A673 (cell line): ENCODE measurements at regions not wholly inside any gene's neighbourhood (a gene's known extent, or its start where the extent isn't known, plus 50 kb on each side); places are given as distances from the start of the nearest gene placed in this dataset.

Source experiments
- BruUV-seq: library from RNA; stranded (reverse); fragments of 400-500 nt; replicated peaks from 2 replicates; lab custom pipeline; 2021; lab: Mats Ljungman, UMichigan
- CTCF ChIA-PET: fragments of 300-600 bp; sonication (Branson Sonifier 250); formaldehyde crosslinking; loops from one replicate; lab custom pipeline; 2022; ENCODE audit warnings: antibody characterized with exemption; lab: Charles Lee
- POLR2A ChIA-PET: fragments of 300-600 bp; sonication (Branson Sonifier 250); formaldehyde crosslinking; loops from one replicate; lab custom pipeline; 2022; ENCODE audit warnings: antibody characterized with exemption; ENCODE audit not compliant: low non-redundant PET; lab: Charles Lee
- DNase-seq: peaks from one replicate; pipeline ENCODE4 v3.0.0-alpha.2; 2015; ENCODE audit warnings: low spot score
- H3K27ac ChIP-seq: fragments of 200-600 bp; sonication (generic); 2 replicates; pipeline ENCODE4 v1.5.1; 2016; ENCODE audit warnings: mixed run types, low read depth, mild to moderate bottlenecking, mixed read lengths, antibody characterized with exemption, low read length; ENCODE audit not compliant: poor library complexity, severe bottlenecking
- H3K27me3 ChIP-seq: fragments of 200-600 bp; sonication (generic); replicated peaks from 2 replicates; pipeline ENCODE4 v1.6.1; 2017; ENCODE audit warnings: mixed run types, low read depth, mild to moderate bottlenecking, mixed read lengths, antibody characterized with exemption, low read length; ENCODE audit not compliant: insufficient read depth, poor library complexity
- H3K36me3 ChIP-seq: fragments of 200-600 bp; sonication (generic); 2 replicates; pipeline ENCODE4 v1.6.1; 2016; ENCODE audit warnings: mixed run types, mild to moderate bottlenecking, mixed read lengths, antibody characterized with exemption, low read length; ENCODE audit not compliant: insufficient read depth, poor library complexity, severe bottlenecking
- H3K4me1 ChIP-seq: fragments of 200-600 bp; sonication (generic); 2 replicates; pipeline ENCODE4 v1.6.1; 2017; ENCODE audit warnings: mixed run types, mild to moderate bottlenecking, mixed read lengths, antibody characterized with exemption, low read length; ENCODE audit not compliant: insufficient read depth, poor library complexity, severe bottlenecking
- H3K4me3 ChIP-seq: fragments of 200-600 bp; sonication (generic); 2 replicates; pipeline ENCODE4 v1.5.1; 2016; ENCODE audit warnings: low read depth, mixed run types, mild to moderate bottlenecking, mixed read lengths, low read length; ENCODE audit not compliant: poor library complexity, severe bottlenecking
- H3K9me3 ChIP-seq: fragments of 200-600 bp; sonication (generic); 2 replicates; pipeline ENCODE4 v1.6.1; 2016; ENCODE audit warnings: mixed run types, low read depth, mild to moderate bottlenecking, mixed read lengths, antibody characterized with exemption, low read length; ENCODE audit not compliant: poor library complexity, severe bottlenecking
- CTCF ChIP-seq: fragments of 300-800, 200-600 bp; sonication (generic); conservative IDR thresholded peaks from 2 replicates; pipeline ENCODE4 v1.5.1; 2017; ENCODE audit warnings: low read depth, mild to moderate bottlenecking, antibody characterized with exemption, low read length, moderate library complexity, mixed read lengths
- EZH2 ChIP-seq: fragments of 200-600 bp; sonication (generic); IDR thresholded peaks from 2 replicates; pipeline ENCODE4 v1.6.1; 2017; ENCODE audit warnings: borderline replicate concordance, low read depth, mild to moderate bottlenecking, mixed read lengths, antibody characterized with exemption, low read length; ENCODE audit not compliant: poor library complexity, severe bottlenecking
- intact Hi-C: fragments of 100-400 bp; cut with micrococcal nuclease; formaldehyde crosslinking; loops from one replicate; pipeline ENCODE4 v1.10.0; 2022; ENCODE audit not compliant: unreplicated experiment

- no peak for DNase-seq
- CTCF ChIA-PET: no interaction called here
- intact Hi-C loops: no loop called here
- Histone ChIP-seq H3K36me3 (no peaks in the 10 kb centered on the region), H3K27ac (no peak overlapping the region), H3K27me3 (no peaks in the 10 kb centered on the region), H3K9me3 (no peaks in the 10 kb centered on the region), H3K4me3 (no peak overlapping the region), H3K4me1 (no peaks in the 10 kb centered on the region)
- POLR2A ChIA-PET: no interaction called here
- BruUV-seq: no TSS peak
- TF ChIP-seq EZH2 (no peak), CTCF (no peak)
Measured at GRCh38 chr14:46788994-46789393, 137.4 kb upstream of the RPL10L start.

DNA sequence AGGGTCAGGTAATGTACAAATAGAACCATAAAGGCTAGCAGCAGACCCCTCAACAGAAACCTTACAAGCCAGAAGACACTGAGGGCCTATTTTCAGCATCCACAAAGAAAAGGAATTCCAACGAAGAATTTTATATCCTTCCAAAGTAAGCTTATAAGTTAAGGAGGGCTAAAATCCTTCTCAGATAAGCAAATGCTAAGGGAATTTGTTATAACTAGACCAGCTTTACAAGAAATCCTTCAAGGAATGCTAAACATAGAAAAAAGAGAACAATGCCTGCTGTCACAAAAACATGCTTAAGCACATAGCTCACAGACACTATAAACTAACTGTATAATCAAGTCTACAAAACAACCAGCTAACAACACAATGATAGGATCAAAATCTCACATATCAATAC, 130.7 kb upstream of the RPL10L start:
- ChIA-PET POLR2A (no interaction called here), CTCF (no interaction called here)
- H3K4me3 ChIP-seq: no peak overlapping the region
- H3K4me1 ChIP-seq: no peaks in the 10 kb centered on the region
- intact Hi-C loops: no loop called here
- BruUV-seq: no TSS peak
- peaks cover 10% of the 10 kb centered on the region for H3K9me3 ChIP-seq
- no peaks in the 10 kb centered on the region for H3K36me3 ChIP-seq
- TF ChIP-seq EZH2 (no peak), CTCF (no peak)
- H3K27ac ChIP-seq: no peak overlapping the region
- DNase-seq: no peak
- H3K27me3 ChIP-seq: no peaks in the 10 kb centered on the region

DNA sequence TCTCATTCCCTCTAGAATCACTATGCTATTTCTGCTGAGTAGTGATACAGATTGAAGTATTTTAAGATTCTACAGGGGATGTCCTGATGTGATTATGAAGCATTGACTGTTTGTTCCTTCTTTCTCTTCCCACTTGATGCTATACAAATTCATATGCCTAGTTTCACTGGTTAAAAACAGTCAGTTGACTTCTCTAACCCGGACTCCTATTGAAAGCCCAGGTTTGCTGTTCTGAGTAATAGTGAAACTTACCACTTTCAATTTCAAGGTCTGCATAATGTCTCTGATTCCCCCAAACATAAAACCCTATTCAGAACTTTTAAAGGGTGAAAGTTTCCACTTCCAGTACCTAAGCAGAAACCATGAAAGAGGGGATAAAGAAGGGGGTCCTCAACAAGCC, 117.7 kb upstream of the RPL10L start:
- BruUV-seq: no TSS peak
- Histone ChIP-seq H3K27ac (no peak overlapping the region), H3K9me3 (no peaks in the 10 kb centered on the region), H3K27me3 (no peaks in the 10 kb centered on the region), H3K4me3 (no peak overlapping the region), H3K4me1 (no peaks in the 10 kb centered on the region), H3K36me3 (no peaks in the 10 kb centered on the region)
- intact Hi-C loops: no loop called here
- TF ChIP-seq CTCF (no peak), EZH2 (no peak)
- ChIA-PET POLR2A (no interaction called here), CTCF (no interaction called here)
- no peak for DNase-seq
